Non-pigmented ciliary epithelial cell (primary cell): ENCODE measurements at regions not wholly inside any gene's neighbourhood (a gene's known extent, or its start where the extent isn't known, plus 50 kb on each side); places are given as distances from the start of the nearest gene placed in this dataset.
A peak's percentile ranks its signal among the peaks of the same experiment; 100 is the strongest.

Source experiments
- DNase-seq: peaks from one replicate; pipeline ENCODE4 v3.0.0-alpha.2; 2010; ENCODE audit warnings: low read depth

DNA sequence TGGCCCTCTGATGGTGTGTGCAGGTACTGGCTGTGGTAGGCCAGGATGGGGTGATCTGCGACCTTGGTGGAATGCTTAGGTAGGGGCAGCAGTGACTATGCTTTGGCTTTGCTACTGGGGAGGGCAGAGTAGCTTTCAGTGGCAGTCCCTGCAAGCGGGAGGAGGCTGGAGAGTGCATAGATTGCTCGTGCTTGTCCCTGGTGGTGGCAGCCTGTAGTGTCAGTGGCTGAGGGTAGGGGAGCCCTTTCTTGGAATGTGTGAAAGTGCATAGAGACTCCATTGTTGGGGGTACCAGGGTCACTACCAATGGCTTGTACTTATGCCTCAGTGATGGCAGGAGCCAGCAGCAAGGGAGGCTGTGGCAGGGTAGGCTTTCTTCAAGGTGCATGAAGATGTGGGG, 582.6 kb downstream of the MRPL39 start:
- no peak for DNase-seq

DNA sequence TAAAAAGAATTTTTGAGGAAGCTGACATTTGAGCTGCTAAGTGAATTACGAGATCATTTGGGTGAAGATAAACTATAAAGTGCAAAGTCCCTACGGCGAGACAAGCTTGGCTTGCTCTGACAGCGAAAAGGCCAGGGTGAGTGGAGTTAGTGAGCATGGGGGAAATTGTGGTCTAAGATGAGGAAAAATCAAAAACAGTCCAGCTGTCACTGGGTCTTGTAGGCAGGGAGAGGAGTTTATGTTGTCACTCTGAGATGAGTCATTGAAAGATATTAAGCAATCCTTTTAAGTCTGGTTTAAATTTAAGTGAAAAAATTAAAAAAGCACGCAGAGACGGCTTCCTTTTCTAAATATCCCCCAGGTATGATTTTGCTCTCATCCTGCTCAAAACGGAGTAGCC, 601.9 kb downstream of the MRPL39 start:
- DNase-seq, result no peak

DNA sequence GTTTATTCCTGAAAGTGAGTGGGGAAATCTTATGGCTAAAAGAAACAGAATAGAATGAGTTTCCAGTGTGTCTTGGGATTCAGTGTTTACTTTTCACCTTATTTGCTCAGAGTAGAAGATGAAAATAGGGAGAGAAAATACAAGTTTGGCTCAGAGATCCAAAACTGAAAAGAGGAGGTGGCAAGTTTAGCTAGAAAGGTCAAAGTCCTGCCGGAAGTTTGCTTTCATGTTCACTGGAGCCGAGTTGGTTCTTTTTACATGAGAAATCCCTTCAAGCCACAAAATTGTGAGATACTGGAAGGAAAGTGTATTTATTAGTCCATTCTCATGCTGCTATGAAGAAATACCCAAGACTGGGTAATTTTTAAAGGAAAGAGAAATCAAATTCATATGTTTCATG, 604.6 kb downstream of the MRPL39 start:
- no peak for DNase-seq

DNA sequence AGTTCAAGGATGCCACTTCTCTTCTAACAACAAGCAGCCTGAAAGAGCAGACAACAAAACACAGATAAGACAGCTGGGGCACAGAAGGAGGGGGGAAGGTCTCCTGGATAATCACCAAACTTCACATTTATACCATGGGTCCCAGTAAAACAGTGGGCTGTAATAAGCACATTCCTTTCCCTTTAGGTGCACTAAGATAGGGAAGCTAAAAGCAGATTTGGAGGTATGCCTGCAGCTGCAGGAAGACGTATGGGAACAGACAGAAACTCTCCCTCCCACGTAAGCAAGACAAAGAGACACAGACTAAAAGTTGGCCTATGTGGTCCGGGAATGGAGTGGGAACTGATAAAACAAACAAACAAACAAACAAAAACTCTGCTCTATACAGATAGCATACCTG, 612.1 kb downstream of the MRPL39 start:
- no peak for DNase-seq

DNA sequence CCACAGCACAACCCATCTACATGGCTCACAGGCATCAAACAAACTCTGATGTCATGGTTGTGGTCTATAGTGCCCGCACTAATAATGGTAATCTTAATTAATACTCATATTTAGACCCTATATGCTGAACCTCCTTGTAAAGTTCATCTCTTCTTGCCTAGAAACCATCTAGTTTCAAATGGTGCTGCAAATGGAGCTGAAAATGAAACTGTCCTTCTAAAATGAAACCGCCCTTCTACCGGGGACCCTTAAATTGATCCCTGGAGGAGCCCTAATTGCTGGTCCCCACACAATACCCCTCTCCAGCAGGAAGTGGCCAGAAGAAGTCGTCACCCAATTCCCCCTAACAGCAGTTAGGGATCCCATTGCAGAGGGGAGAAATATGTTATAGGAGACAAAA, 612.6 kb downstream of the MRPL39 start:
- DNase-seq, result no peak

DNA sequence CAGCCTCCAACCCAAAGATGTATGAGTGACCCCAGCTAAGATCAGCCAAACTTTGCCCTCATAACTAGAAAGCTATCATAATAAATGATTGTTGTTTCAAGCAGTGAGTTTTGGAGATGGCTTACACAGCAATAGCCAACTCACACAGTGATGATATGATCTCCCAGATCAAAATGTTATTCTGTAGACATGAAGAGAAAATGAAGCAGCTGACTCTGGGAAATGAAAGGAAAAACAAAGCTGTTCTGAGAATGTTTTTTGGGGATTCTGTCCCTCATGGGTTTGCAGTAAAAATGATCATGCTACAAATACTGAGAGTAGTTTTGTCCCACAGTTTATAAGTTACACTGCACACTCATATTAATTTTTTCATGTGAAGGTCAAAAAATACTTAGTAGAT, 617.8 kb downstream of the MRPL39 start:
- no peak for DNase-seq

DNA sequence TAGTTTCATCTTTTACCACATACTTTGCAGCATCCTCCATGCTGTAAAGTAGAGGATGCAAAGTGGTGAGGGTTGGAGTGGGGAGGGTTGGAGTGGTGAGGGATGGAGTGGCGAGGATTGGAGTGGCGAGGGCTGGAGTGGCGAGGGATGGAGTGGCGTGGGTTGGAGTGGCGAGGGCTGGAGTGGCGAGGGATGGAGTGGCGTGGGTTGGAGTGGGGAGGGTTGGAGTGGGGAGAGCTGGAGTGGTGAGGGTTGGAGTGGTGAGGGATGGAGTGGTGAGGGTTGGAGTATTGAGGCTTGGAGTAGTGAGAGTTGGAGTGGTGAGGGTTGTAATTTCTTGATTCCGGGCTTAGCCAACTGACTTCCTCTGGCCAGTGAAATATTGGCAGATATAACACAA, 618.3 kb downstream of the MRPL39 start:
- DNase-seq, result no peak

DNA sequence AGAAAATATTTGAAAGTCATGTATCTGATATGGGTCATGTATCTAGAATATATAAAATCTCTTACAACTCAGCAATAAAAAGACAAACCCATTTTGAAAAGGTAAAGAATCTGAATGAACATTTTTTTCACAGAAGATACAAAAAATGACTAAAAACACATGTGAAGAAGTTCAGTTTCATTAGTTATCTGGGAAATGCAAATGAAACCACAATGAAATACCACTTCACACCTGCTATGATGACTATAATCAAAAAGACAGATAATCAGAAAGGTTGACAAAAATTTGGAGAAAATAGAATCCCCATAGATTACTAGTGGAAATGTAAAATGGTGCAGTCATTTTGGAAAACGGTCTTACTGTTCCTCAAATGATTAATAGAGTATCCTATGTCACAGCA, 631.0 kb downstream of the MRPL39 start:
- no peak for DNase-seq

DNA sequence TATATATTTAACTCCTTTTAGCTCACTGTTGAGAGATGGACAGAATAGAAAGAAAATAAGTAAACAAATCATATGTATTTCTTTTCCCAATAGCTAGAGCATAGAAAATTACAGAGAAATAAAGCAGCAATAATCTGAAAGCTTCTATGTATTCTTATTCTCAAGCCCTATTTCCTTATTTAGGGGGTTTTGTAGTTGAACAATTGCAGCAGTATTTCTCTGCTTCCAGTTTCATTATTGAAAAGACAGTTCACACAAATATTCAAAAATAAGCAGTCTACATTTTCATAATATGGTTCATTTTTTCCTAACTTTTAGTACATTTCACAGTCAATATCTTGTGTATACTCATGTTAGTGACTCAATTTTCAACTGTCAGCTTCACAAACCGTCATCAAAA, 638.2 kb downstream of the MRPL39 start:
- DNase-seq, result no peak

DNA sequence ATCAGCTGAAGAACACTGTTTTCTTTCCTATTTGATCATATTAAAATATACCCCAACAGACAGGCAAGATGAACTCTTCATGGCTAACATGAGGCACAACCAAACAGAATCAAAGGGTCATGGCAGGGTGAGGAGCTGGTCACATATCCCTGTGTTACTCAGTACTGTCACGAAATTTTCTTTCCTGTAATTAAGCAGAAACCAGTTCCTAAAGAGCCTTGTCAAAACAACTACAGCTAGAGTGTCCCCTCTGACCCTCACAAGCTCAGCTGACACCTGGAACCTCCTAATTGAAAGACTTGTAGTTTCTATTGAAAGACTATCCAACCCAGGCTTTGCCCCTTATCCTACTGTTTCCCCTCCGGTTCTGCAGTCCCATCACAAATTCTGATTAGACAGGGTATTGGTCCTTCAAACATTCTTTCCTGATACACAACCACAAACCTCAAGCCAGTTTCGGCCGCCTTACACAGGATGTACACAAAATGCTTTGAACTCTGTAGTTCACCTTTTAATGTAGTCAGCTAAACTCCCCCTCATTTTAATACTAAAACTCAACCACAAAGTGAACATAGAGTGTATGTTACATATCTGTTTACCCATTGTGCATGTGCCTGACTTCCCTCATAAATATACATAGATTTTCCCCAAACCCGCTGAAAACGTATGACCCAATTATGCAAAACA, 651.9 kb downstream of the MRPL39 start:
- DNase-seq, result no peak

DNA sequence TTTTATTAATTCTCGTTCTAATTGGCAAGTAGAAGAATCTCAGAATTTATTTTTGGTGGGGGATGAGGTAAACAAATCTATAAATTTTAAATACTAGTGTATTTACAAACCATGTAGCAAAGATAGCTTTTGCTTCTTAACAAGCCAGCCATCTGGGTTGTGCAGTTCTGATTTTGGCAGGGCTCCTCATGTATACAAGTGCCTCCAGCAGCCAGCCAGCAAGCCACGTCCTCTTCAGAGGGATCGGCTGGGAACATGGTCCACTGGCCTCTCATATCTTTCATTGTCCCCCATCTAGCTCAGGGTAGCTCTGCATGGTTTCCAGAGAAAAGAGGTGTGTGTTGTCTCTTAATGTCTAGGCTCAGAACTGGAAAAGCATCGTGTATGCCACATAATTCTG, 659.1 kb downstream of the MRPL39 start:
- DNase-seq, result no peak

DNA sequence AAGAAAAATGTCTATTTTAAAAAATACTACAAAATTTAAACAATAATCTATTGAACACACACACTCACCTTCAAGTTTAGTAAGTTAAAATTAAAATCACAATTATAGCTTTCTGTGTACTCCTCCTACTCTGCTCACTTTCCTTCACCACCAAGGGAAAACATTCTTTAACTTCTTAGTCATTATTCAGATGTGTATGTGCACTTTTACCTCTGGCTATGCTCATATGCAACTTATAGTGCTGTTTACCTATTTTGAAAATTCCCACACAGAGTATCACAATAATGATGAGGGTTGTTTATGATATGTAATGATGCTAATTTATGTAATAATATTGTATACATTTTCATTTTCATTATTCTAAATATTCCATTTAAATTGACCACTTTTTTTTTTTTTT, 661.4 kb downstream of the MRPL39 start:
- no peak for DNase-seq

DNA sequence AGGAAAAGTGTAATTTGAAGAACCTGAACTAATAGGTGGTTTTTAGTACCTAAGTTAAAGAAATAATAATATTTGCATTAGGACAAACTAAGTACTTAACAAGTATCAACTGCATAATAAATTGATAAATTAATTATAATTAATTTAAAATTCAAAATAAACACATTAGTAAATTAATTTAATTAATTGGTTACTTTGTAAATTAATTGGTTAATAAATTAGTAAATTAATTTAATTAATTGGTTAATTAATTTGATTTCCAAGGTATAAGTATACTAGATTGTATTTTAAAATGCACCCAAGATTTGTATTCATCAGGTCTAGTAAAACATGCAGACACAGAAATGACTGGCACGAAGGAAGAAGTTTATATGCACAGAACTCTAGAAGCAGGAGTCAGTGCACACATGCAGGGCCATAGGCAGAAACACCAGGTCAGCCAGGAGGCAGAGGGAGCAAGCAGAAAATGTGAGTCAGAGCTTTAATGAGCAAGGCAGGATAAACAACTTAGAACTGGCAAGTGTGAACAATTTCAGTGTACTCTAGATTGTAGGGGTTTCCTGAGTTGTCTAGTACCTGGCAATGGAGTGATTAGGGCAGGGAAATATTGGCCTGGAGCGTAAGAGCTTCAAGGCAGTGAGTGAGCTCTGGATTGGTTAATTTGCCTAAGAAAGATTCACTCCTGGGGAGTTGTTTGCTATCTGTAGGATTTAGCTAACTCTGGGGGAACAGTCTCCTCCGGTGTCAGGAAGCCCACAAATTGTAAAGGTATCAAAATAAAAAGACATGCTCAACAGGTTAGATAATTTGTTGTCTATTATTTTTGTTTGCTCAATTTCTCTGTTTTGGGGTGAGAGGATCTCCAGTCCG, 665.7 kb downstream of the MRPL39 start:
- no peak for DNase-seq

DNA sequence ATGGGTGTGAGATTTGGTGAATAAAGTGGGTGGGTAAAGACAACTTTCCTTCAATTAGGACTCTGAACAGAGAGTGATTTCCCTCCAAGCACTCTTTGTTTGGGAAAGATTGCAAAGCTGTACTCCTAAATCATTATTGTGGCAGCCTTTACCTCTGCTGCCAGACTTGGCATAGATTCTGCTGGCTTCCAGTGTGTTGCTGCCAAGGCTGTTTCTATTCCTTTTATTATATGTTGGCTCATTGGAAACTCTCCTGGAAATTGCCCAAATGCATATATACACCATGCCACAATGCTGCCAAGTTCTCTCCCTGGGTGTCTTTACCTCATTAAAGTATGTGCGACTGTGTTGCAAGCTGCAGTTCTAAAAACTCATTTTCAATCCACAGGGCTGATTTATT, 668.0 kb downstream of the MRPL39 start:
- DNase-seq, result no peak

DNA sequence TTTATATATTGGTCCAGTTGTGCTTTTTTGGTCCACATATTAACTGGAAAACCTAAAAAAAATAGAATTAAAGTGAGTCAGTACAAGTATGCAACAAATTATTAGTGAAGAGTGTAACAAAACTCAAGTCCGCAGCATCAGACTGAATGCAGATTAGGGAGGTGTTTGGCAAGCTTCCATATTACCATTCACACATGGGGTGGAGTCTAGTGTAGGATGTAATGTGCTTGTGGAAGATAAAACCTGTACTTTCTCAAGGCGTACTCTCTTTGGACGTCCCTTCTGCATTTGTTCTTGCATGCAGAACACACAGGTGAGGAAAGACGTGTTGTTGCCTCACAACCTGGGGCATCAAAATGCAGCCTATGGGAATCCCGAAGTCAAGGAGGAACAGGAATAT, 668.7 kb downstream of the MRPL39 start:
- DNase-seq, result no peak

DNA sequence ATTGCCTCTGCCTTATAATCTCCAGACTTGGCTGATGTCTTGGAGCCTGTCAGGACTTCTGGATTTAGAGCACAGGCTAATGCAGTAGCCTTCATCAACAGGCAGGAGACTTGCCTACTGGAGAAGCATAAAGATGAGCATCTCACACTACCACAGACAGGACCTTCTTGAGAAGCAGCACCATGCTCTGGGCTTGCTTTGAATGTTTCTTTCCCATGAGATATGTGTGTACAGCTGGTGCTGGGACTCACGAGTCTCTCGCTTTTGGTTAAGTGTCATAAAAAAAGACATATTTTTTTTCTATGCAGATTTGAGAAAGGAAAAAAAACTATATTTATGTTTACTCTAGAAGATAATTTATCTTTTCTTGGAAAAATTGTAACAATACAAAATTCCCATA, 671.3 kb downstream of the MRPL39 start:
- no peak for DNase-seq

DNA sequence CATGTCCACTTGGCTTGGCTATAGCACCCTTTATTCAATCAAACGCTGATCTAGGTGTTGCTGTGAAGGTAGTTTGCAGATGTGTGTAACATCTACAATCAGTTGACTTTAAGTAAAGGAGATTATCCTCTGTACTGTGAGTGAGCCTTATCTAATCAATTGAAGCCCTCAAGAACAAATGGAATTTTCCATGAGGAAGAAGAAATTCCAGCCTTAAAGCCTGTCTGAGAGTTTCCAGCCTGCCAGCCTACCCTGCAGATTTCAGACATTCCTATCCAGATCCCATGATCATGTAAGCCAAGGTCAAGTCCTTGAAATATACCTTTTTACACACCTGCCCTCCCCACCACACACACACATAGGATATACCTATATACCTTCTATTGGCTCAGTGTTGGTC, 696.7 kb downstream of the MRPL39 start:
- DNase-seq, result no peak

DNA sequence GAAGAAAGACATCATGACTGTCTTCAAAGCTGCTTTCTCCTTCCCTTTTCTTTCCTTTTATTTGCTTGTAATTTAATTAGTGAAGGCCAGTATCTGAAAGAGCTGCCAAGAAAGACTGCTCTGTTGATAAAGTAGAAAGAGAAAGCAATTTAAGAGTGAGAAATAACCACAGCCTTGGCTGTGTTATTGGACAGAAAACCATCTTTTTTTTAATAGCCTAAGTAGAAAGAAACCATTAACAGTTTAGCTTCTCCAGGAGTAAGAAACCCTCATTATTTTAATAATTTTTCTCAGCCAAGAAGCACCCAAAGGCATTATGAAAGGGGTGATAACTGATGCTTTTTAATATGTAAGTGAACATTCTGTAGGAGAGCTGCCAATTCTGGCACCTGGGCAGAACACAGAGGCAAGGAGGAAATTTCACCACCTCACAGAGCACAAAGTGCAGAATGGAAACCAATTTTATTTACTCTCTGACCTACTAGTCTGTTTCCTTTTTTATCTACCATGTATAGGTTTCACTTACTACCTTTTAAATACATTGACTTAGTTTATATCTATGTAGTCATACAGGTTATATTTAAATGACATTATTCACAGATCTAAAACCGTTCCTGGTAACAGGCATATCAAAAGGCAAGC, 703.2 kb downstream of the MRPL39 start:
- no peak for DNase-seq

DNA sequence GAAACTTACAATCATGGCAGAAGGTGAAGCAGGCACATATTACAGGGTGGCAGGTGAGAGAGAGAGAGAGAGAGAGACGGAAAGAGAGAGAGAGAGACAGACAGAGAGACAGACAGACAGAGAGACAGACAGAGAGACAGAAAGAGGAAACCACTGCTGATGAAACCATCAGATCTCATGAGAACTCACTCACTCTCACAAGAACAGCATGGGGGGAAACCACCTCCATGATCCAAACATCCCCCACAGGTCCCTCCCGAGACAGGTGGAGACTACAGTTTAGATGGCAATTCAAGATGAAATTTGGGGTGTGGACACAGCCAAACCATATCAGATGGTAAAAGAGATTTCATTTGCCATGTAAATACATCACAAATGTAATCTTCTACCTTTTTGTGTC, 708.1 kb downstream of the MRPL39 start:
- DNase-seq, result no peak

DNA sequence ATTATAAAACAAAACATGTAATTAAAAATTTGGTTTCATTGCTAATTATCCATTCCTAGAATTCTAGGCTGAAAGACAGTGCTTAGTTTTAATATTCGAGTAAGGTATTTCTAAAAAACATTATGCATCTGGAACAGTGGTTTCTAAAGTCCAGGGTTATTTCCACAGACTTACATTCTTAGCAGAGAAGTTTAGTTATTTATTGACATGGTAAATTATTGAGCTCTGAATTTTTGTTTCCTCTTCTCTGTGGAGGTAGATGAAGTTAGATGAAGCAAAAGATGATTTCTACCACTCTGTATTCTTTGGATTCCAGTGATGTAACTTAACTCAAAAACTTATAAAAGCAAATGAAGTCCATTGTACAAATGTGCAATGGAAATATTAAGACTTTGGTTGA, 709.4 kb downstream of the MRPL39 start:
- no peak for DNase-seq

DNA sequence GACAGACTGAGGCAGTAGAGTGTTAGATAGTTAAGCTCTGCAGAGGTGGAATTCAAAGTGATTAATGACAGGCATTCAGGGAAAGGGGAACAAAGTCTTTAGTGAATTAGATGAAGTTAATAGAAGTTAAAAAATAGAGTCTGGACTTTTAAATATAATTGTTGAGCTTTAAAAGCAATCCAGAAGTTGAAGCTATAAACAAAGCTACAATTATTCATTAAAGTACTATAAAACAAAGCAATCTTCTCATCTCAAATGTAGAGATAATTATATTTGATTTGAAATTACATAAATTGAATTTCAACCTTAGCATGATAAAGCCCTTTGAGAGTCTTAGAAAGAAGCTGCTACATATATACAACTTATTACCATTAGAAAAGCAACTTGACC, 710.6 kb downstream of the MRPL39 start:
- DNase-seq, result no peak

DNA sequence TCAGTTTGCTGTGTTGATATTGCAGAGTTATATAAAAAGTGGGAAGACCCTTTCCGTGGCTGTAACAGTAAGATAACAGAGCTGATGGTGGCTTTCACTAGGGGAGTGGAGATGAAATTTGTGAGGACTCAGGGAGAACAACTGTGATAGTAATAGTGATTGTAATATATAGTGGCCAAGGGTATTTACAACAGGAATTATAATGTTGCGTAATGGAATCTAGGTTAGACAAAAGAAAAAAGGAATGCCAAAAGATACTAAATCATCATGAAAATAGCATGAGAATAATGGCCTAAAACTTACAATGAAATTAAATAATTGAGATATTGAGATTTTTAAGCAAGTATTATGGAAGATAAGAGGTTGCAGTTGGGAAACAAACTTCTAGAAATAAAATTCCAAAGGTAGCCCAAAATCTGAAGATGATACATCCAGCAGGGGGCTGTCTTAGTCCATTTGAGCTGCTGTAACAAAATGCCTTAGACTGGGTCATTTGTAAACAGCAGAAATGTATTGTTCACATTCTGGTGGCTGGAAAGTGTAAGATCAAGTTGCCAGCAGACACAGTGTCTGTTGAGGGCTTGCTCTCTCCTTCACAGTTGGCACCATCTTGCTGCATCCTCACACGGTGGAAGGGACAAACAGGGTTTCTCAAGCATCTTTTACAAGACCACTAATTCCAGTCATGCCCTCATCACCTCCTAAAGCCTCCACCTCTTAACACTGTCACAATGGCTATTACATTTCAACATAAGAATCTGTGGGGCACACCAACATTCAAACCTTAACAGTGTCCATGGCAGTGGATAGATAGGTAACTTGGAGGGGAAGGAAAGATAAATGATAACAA, 711.2 kb downstream of the MRPL39 start:
- DNase-seq, result peak; percentile 3
